ENCODE measurements at regions not wholly inside any gene's neighbourhood (a gene's known extent, or its start where the extent isn't known, plus 50 kb on each side); places are given as distances from the start of the nearest gene placed in this dataset.

DNA sequence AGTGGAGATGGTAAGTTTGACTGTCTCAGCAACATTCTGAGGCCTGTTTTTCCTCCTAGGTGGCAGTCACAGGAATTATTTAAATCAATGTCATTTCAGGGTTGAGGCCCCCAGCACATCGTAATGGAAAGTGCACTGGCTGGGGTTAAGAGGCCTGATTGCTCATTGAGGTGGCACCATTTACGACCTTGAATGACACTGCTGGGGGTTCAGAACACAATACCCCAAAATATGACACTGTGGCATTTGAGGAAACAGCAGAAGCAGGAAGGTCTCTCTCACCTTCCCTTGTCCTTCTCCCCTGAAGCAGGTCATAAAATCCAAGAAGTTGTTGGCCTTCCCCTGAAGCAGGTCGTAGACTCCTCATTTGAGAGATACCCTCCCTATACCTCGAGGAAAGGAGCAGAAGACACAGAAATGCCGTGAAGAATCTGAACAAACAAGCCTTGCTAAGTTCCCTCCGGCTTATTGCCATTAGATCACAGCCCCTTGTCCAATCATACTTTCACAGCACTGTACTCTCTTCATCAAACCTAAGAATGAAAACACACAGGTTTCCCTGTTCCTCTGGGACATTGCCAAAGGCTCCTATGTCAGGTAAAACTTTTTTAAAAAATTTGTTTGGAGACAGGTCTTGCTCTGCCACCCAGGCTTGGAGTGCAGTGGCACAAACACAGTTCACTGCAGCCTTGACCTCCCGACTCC, 71.3 kb downstream of the S1PR1 start:
- Histone ChIP-seq H3K27me3 (replicated peaks; ENCODE audit: control insufficient read depth, insufficient read depth, low read length) (peaks cover 59% of the 10 kb centered on the region), H3K4me3 (ENCODE audit: low read length) (no peak overlapping the region), H3K9me3 (ENCODE audit: control insufficient read depth, low read length) (no peaks in the 10 kb centered on the region), H3K36me3 (ENCODE audit: control insufficient read depth, insufficient read depth, low read length, severe bottlenecking) (no peaks in the 10 kb centered on the region), H3K4me1 (ENCODE audit: control insufficient read depth, insufficient read depth, low read length) (peaks cover 8% of the 10 kb centered on the region), H3K9ac (ENCODE audit: low read length) (no peak overlapping the region)
- no peak for DNase-seq (ENCODE audit: low read depth)

DNA sequence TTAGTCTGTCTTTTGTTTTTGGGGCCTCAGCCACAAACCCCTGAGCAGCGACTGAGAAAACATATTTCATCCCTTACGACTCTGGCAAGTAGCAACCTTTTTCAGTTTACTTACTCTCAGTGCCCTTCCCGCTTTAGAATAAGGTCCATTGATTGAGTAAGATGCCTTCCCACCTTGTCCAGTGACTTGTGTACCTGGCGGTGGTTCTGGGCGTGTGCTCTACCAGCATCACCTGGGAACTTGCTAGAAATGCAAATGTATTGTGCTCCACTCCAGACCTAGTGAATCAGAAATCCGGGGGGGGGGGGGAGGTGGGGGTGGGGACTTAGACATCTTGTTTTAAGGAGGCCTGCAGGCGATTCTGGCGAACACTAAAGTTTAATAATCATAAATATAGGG, 72.1 kb downstream of the S1PR1 start:
- H3K27me3 ChIP-seq (replicated peaks; ENCODE audit: control insufficient read depth, insufficient read depth, low read length): peaks cover 66% of the 10 kb centered on the region
- H3K4me1 ChIP-seq (ENCODE audit: control insufficient read depth, insufficient read depth, low read length): peaks cover 6% of the 10 kb centered on the region
- H3K36me3 ChIP-seq (ENCODE audit: control insufficient read depth, insufficient read depth, low read length, severe bottlenecking): no peaks in the 10 kb centered on the region
- DNase-seq (ENCODE audit: low read depth): no peak
- no peak overlapping the region for H3K4me3 ChIP-seq (ENCODE audit: low read length)
- no peak overlapping the region for H3K9ac ChIP-seq (ENCODE audit: low read length)
- no peaks in the 10 kb centered on the region for H3K9me3 ChIP-seq (ENCODE audit: control insufficient read depth, low read length)

GRCh38 chr1:101309334-101310311, 72.8 kb downstream of the S1PR1 start:
- H3K4me1 ChIP-seq (ENCODE audit: control insufficient read depth, insufficient read depth, low read length): peaks cover 6% of the 10 kb centered on the region
- peak overlapping the region; percentile 53 for H3K4me3 ChIP-seq (ENCODE audit: low read length)
- H3K9me3 ChIP-seq (ENCODE audit: control insufficient read depth, low read length): no peaks in the 10 kb centered on the region
- H3K27me3 ChIP-seq (replicated peaks; ENCODE audit: control insufficient read depth, insufficient read depth, low read length): peaks cover 71% of the 10 kb centered on the region
- no peak overlapping the region for H3K9ac ChIP-seq (ENCODE audit: low read length)
- no peaks in the 10 kb centered on the region for H3K36me3 ChIP-seq (ENCODE audit: control insufficient read depth, insufficient read depth, low read length, severe bottlenecking)
- peak; percentile 83 for DNase-seq (ENCODE audit: low read depth)

GRCh38 chr1:101310506-101310905, 73.7 kb downstream of the S1PR1 start:
- no peak overlapping the region for H3K9ac ChIP-seq (ENCODE audit: low read length)
- peaks cover 79% of the 10 kb centered on the region for H3K27me3 ChIP-seq (replicated peaks; ENCODE audit: control insufficient read depth, insufficient read depth, low read length)
- H3K9me3 ChIP-seq (ENCODE audit: control insufficient read depth, low read length): no peaks in the 10 kb centered on the region
- peak; percentile 26 for DNase-seq (ENCODE audit: low read depth)
- H3K36me3 ChIP-seq (ENCODE audit: control insufficient read depth, insufficient read depth, low read length, severe bottlenecking): no peaks in the 10 kb centered on the region
- no peak overlapping the region for H3K4me3 ChIP-seq (ENCODE audit: low read length)
- peaks cover 6% of the 10 kb centered on the region for H3K4me1 ChIP-seq (ENCODE audit: control insufficient read depth, insufficient read depth, low read length)

DNA sequence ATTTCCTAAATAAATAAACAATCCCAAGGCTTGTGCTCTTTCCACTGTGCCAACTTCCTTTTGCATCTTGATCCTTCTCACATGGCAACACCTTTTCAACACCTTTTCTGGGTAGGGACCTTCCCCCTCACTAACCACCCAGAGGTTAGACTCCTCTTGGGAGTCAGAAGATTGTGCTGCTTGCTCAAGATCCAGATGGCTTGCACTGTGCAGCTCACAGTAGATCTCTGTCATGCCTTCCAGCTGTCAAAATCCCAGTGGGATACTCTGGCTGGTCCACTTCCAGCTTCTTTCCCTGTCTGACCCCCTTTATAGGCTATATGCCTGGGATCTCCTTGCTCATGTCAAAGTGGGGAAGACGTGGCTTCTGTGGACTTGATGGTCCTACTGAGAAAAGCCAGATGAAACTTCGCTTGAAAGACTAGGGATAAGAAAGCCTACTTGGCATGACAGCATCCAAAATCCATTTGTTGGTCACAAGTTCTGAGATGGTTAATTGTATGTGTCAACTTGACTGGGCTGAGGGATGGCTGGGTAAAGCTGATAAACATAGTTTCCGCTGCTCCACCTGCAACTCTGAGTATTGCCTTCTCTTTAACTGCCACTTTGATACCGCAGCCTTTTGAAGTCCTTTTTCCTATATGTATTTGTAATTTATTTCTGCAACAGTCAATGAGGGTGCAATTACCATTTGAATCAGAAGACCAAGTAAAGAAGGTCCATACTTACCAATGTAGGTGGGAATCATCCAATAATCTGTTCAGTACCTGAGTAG, 74.5 kb downstream of the S1PR1 start:
- no peak for DNase-seq (ENCODE audit: low read depth)
- no peak overlapping the region for H3K9ac ChIP-seq (ENCODE audit: low read length)
- H3K4me3 ChIP-seq (ENCODE audit: low read length): no peak overlapping the region
- H3K27me3 ChIP-seq (replicated peaks; ENCODE audit: control insufficient read depth, insufficient read depth, low read length): peaks cover 87% of the 10 kb centered on the region
- peaks cover 6% of the 10 kb centered on the region for H3K4me1 ChIP-seq (ENCODE audit: control insufficient read depth, insufficient read depth, low read length)
- H3K9me3 ChIP-seq (ENCODE audit: control insufficient read depth, low read length): no peaks in the 10 kb centered on the region
- H3K36me3 ChIP-seq (ENCODE audit: control insufficient read depth, insufficient read depth, low read length, severe bottlenecking): no peaks in the 10 kb centered on the region

DNA sequence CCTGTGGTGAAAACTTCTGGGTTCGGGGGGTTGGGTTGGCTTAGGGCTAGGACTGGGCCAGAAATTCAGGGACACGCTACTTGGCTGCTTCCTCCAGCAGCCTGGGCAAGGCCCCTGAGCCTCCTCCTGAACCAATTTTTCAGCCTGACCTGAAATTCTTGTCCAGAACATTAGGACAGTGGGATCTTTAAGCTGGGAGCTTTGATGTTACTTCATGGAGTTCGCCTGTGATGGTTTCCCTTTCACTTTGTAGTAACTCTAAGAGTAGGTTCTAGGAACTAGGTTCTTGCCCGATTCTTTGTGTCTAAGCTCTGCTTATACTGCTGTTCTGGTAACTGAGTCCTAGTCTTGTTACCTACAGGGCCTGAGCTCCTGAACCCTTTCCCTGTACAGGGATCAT, 75.3 kb downstream of the S1PR1 start:
- Histone ChIP-seq H3K36me3 (ENCODE audit: control insufficient read depth, insufficient read depth, low read length, severe bottlenecking) (no peaks in the 10 kb centered on the region), H3K9me3 (ENCODE audit: control insufficient read depth, low read length) (no peaks in the 10 kb centered on the region), H3K27me3 (replicated peaks; ENCODE audit: control insufficient read depth, insufficient read depth, low read length) (peaks cover 88% of the 10 kb centered on the region), H3K4me1 (ENCODE audit: control insufficient read depth, insufficient read depth, low read length) (peaks cover 6% of the 10 kb centered on the region), H3K4me3 (ENCODE audit: low read length) (no peak overlapping the region), H3K9ac (ENCODE audit: low read length) (no peak overlapping the region)
- DNase-seq (ENCODE audit: low read depth): no peak

GRCh38 chr1:101313356-101313755, 76.5 kb downstream of the S1PR1 start:
- peaks cover 84% of the 10 kb centered on the region for H3K27me3 ChIP-seq (replicated peaks; ENCODE audit: control insufficient read depth, insufficient read depth, low read length)
- H3K9me3 ChIP-seq (ENCODE audit: control insufficient read depth, low read length): no peaks in the 10 kb centered on the region
- H3K4me1 ChIP-seq (ENCODE audit: control insufficient read depth, insufficient read depth, low read length): peaks cover 6% of the 10 kb centered on the region
- no peak overlapping the region for H3K4me3 ChIP-seq (ENCODE audit: low read length)
- H3K9ac ChIP-seq (ENCODE audit: low read length): no peak overlapping the region
- no peak for DNase-seq (ENCODE audit: low read depth)
- H3K36me3 ChIP-seq (ENCODE audit: control insufficient read depth, insufficient read depth, low read length, severe bottlenecking): no peaks in the 10 kb centered on the region

GRCh38 chr1:101314244-101314643, 77.4 kb downstream of the S1PR1 start:
- no peak overlapping the region for H3K9ac ChIP-seq (ENCODE audit: low read length)
- no peaks in the 10 kb centered on the region for H3K36me3 ChIP-seq (ENCODE audit: control insufficient read depth, insufficient read depth, low read length, severe bottlenecking)
- no peak overlapping the region for H3K4me3 ChIP-seq (ENCODE audit: low read length)
- H3K27me3 ChIP-seq (replicated peaks; ENCODE audit: control insufficient read depth, insufficient read depth, low read length): peaks cover 79% of the 10 kb centered on the region
- peaks cover 6% of the 10 kb centered on the region for H3K4me1 ChIP-seq (ENCODE audit: control insufficient read depth, insufficient read depth, low read length)
- DNase-seq (ENCODE audit: low read depth): peak; percentile 24
- no peaks in the 10 kb centered on the region for H3K9me3 ChIP-seq (ENCODE audit: control insufficient read depth, low read length)

DNA sequence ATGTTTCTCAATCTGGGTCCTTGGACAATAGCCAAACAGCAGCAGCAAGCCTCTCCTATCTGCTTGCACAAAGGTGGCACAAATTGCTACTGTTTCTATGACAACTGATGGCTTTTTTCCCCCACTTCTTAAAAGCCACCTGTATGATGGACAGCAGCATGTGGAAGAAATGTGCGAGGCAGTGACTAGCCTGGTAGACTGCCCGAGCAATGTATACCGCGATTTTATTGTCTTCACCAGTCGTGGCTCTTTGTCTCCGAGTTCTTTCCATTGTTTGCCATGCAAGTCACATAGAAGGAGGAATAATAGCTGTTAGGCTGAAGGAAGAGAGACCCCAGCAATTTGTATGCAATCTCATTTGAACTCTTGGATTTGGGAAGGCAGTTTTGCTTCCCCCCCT, 79.4 kb downstream of the S1PR1 start:
- Histone ChIP-seq H3K9me3 (ENCODE audit: control insufficient read depth, low read length) (no peaks in the 10 kb centered on the region), H3K4me1 (ENCODE audit: control insufficient read depth, insufficient read depth, low read length) (no peaks in the 10 kb centered on the region), H3K27me3 (replicated peaks; ENCODE audit: control insufficient read depth, insufficient read depth, low read length) (peaks cover 59% of the 10 kb centered on the region), H3K9ac (ENCODE audit: low read length) (no peak overlapping the region), H3K36me3 (ENCODE audit: control insufficient read depth, insufficient read depth, low read length, severe bottlenecking) (no peaks in the 10 kb centered on the region), H3K4me3 (ENCODE audit: low read length) (no peak overlapping the region)
- DNase-seq (ENCODE audit: low read depth): no peak

- Histone ChIP-seq H3K36me3 (ENCODE audit: control insufficient read depth, insufficient read depth, low read length, severe bottlenecking) (no peaks in the 10 kb centered on the region), H3K4me3 (ENCODE audit: low read length) (no peak overlapping the region), H3K4me1 (ENCODE audit: control insufficient read depth, insufficient read depth, low read length) (no peaks in the 10 kb centered on the region), H3K9me3 (ENCODE audit: control insufficient read depth, low read length) (no peaks in the 10 kb centered on the region), H3K27me3 (replicated peaks; ENCODE audit: control insufficient read depth, insufficient read depth, low read length) (peaks cover 59% of the 10 kb centered on the region), H3K9ac (ENCODE audit: low read length) (no peak overlapping the region)
- DNase-seq (ENCODE audit: low read depth): no peak
Observed at GRCh38 chr1:101316799-101317198, 80.0 kb downstream of the S1PR1 start.

DNA sequence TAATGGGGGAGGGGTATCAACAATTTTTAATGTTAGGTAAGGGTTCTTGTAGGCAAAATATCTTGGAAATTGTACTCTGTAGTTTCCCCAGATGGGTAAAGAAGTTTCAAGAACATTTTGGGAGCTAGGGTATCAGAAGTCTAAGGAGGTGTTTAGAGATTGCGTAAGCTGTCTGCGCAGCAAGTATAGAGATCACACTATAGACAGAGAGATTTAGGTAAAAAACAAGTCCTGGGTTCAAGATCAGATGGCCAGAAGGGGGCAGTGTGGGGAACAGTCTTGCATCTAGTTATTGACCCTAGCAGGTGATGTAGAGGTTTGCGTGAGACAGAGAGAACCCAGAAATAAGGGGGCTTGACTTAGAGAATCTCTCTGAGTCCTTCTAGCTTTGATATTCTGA, 80.8 kb downstream of the S1PR1 start:
- DNase-seq (ENCODE audit: low read depth): no peak

More for the DNA sequence above, 80.8 kb downstream of the S1PR1 start:
- Histone ChIP-seq H3K4me3 (ENCODE audit: low read length) (no peak overlapping the region), H3K27me3 (replicated peaks; ENCODE audit: control insufficient read depth, insufficient read depth, low read length) (peaks cover 54% of the 10 kb centered on the region), H3K4me1 (ENCODE audit: control insufficient read depth, insufficient read depth, low read length) (no peaks in the 10 kb centered on the region), H3K36me3 (ENCODE audit: control insufficient read depth, insufficient read depth, low read length, severe bottlenecking) (no peaks in the 10 kb centered on the region), H3K9ac (ENCODE audit: low read length) (no peak overlapping the region), H3K9me3 (ENCODE audit: control insufficient read depth, low read length) (no peaks in the 10 kb centered on the region)

All from adipocyte (in vitro differentiated cells).